ENCODE measurements at regions not wholly inside any gene's neighbourhood (a gene's known extent, or its start where the extent isn't known, plus 50 kb on each side); places are given as distances from the start of the nearest gene placed in this dataset.

- no peak for TF ChIP-seq POLR2A (IDR thresholded peaks at IDR 0.05)
- no peak for TF ChIP-seq CTCF (IDR thresholded peaks at IDR 0.05)
These were observed 227.0 kb upstream of the RXFP2 start for GRCh38 chr13:31512331-31512730.

Measured in adrenal gland (tissue), 5 donors.